GM19452 (cell line): ENCODE measurements at regions not wholly inside any gene's neighbourhood (a gene's known extent, or its start where the extent isn't known, plus 50 kb on each side); places are given as distances from the start of the nearest gene placed in this dataset.
"Not testable (repeated sequence)": the region's sequence is repeated elsewhere in the genome, so short reads cannot be mapped to it uniquely, and the experiment has no call there.

Experiments
- ATAC-seq: cut with Tn5 transposase; IDR thresholded peaks from one replicate; pipeline ENCODE4 v1.9.1; 2021; ENCODE audit not compliant: unreplicated experiment

GRCh38 chr7:145805496-145805895 is 311.1 kb upstream of the CNTNAP2 start:
- ATAC-seq, result not testable (repeated sequence)

- ATAC-seq, result no peak
These were observed 319.1 kb upstream of the CNTNAP2 start for GRCh38 chr7:145797507-145797906.

GRCh38 chr7:145795132-145795531 is 321.5 kb upstream of the CNTNAP2 start:
- ATAC-seq, result no peak

GRCh38 chr7:145784809-145785780 is 331.5 kb upstream of the CNTNAP2 start:
- ATAC-seq, result no peak

- not testable (repeated sequence) for ATAC-seq
These were observed 335.2 kb upstream of the CNTNAP2 start for GRCh38 chr7:145781388-145781787.

GRCh38 chr7:145779140-145779539 is 337.5 kb upstream of the CNTNAP2 start:
- ATAC-seq, result no peak

- ATAC-seq, result no peak
These were observed 341.8 kb upstream of the CNTNAP2 start for GRCh38 chr7:145774777-145775176.

- no peak for ATAC-seq
These were observed 363.6 kb upstream of the CNTNAP2 start for GRCh38 chr7:145753004-145753403.

GRCh38 chr7:145737617-145738016 is 379.0 kb upstream of the CNTNAP2 start:
- no peak for ATAC-seq

- no peak for ATAC-seq
These were observed 381.5 kb upstream of the CNTNAP2 start for GRCh38 chr7:145735061-145735460.

- ATAC-seq, result no peak
These were observed 384.1 kb upstream of the CNTNAP2 start for GRCh38 chr7:145732521-145732920.

- no peak for ATAC-seq
These were observed 386.9 kb upstream of the CNTNAP2 start for GRCh38 chr7:145729691-145730090.

GRCh38 chr7:145718129-145718528 is 398.5 kb upstream of the CNTNAP2 start:
- no peak for ATAC-seq

GRCh38 chr7:145700488-145700887 is 416.1 kb upstream of the CNTNAP2 start:
- no peak for ATAC-seq

- no peak for ATAC-seq
These were observed 417.9 kb upstream of the CNTNAP2 start for GRCh38 chr7:145698526-145699262.

GRCh38 chr7:145697412-145698107 is 419.0 kb upstream of the CNTNAP2 start:
- ATAC-seq, result not testable (repeated sequence)

- no peak for ATAC-seq
These were observed 420.5 kb upstream of the CNTNAP2 start for GRCh38 chr7:145696071-145696470.

GRCh38 chr7:145692237-145692950 is 424.2 kb upstream of the CNTNAP2 start:
- ATAC-seq, result no peak

GRCh38 chr7:145691377-145691914 is 425.2 kb upstream of the CNTNAP2 start:
- no peak for ATAC-seq

- no peak for ATAC-seq
These were observed 435.0 kb upstream of the CNTNAP2 start for GRCh38 chr7:145681646-145682045.
